ENCODE measurements at regions not wholly inside any gene's neighbourhood (a gene's known extent, or its start where the extent isn't known, plus 50 kb on each side); places are given as distances from the start of the nearest gene placed in this dataset.

DNA sequence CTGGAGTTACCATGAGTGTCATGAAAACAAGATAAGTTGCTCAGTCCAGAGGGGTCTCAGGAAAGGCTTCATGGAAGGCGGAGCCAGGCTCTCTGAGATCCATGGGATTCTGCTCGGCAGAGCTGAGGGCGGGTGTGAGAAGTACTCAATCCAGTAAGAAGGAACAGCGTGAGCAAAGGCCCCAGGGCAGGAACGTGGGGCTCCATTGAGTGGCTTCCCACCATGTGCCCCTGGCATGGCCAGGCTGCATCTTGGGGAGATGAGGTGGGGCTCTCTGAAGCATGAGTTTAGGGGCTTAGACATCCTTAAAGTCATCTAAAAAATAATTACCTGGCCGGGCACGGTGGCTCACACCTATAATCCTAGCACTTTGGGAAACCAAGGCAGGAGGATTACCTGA lies 58.0 kb downstream of the ARL6IP4 start:
- H3K4me1 Mint-ChIP-seq (ENCODE audit: low read depth): peaks cover 22% of the 10 kb centered on the region
- H3K27me3 Mint-ChIP-seq (ENCODE audit: low read depth): no peaks in the 10 kb centered on the region
- no peak overlapping the region for H3K4me3 Mint-ChIP-seq
- H3K27ac Mint-ChIP-seq: no peak overlapping the region
- H3K9me3 Mint-ChIP-seq: no peaks in the 10 kb centered on the region
- peaks cover 0 to 1% of the 10 kb centered on the region in 2 donors for H3K36me3 Mint-ChIP-seq (ENCODE audit: insufficient read depth in 2 of 2)
- DNase-seq (no peak), ATAC-seq (replicated peaks in 1 of 2) (no peak)

DNA sequence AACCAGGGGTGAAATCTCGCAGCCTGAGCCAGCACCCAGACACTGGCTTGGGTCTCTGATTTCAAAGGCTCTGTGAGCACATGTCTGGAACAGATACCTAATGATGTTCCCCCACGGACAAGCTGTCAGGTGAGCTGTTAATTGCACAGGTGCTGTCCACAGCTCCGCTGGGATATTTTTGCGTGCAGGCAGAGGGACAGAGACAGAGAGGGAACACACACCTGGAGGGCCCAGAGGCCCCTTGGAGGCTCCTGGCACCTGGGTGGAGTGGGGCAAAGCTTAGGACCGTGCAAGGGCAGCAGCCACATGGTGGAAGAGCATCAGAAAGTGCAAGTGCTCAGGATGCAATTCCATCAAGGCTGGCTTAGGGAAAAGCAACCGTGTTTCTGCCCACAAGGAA lies 57.3 kb downstream of the ARL6IP4 start:
- DNase-seq (no peak), ATAC-seq (replicated peaks in 1 of 2) (no peak)
- Mint-ChIP-seq H3K4me1 (ENCODE audit: low read depth) (peaks cover 24% of the 10 kb centered on the region), H3K4me3 (no peak overlapping the region), H3K27ac (no peak overlapping the region), H3K27me3 (ENCODE audit: low read depth) (no peaks in the 10 kb centered on the region), H3K36me3 (ENCODE audit: insufficient read depth in 2 of 2) (peaks cover 0 to 1% of the 10 kb centered on the region in 2 donors), H3K9me3 (no peaks in the 10 kb centered on the region)

DNA sequence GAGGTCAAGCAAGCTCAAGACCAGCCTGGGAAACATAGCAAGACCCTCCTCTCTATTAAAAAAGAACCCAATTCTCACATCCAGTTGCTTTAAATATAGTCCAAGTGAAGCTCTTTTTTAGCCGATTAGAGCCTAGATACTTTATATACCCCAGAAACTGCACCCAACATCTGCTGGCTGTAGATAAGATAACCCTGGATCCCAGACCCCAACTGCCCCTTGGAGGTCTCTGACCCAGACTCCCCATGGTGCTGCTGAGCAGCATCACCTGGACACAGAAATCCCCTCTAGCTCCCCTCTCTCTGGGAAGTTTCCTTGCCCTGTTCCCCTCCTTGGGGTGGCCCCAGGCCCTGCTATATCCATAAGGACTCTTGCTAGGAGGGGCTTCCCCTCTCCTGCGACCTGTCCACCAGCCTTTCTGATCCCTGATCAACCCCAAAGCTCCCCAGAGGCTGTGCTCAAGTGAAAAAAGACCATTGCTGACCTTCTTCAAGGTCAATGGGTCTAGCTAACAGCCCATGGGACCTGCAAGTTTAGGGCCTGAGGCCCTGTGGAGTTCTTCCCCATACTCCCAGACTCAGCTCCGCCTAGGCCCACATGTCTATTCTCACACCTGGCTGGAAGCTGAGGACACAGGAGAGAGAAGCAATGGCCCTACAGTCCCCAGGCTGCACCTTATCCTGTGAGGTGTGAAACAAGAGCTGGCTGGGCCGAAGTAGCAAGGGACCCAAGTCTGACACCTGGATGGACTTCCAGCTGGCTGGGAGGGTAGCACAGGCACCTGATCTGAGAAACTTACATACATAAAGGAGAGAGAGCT lies 56.2 kb downstream of the ARL6IP4 start:
- no peak for ATAC-seq (replicated peaks in 1 of 2)
- Mint-ChIP-seq H3K4me3 (no peak overlapping the region), H3K9me3 (no peaks in the 10 kb centered on the region), H3K27ac (no peak overlapping the region), H3K4me1 (ENCODE audit: low read depth) (peaks cover 25% of the 10 kb centered on the region), H3K27me3 (ENCODE audit: low read depth) (no peaks in the 10 kb centered on the region), H3K36me3 (ENCODE audit: insufficient read depth in 2 of 2) (peaks cover 0 to 1% of the 10 kb centered on the region in 2 donors)
- DNase-seq: no peak

DNA sequence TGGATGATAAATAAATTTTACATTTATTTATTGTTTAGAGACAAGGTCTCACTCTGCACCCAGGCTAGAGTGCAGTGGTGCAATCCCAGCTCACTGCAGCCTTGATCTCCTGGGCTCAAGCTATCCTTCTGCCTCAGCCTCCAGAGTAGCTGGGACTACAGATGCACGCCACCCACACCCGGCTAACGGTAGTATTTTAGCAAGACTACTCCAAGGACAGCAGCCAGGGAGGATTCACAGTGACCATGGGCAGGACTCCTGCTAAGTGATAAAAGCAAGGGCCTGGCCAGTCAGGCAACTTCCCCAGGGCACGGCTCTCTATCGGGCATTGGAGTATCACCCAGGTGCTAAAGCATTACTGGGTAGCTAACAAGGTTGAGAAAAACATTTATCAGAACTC lies 55.4 kb downstream of the ARL6IP4 start:
- H3K36me3 Mint-ChIP-seq (ENCODE audit: insufficient read depth in 2 of 2): peaks cover 0 to 1% of the 10 kb centered on the region in 2 donors
- no peaks in the 10 kb centered on the region for H3K27me3 Mint-ChIP-seq (ENCODE audit: low read depth)
- no peak overlapping the region for H3K4me3 Mint-ChIP-seq
- H3K4me1 Mint-ChIP-seq (ENCODE audit: low read depth): peaks cover 25% of the 10 kb centered on the region
- no peak overlapping the region for H3K27ac Mint-ChIP-seq
- DNase-seq: no peak
- H3K9me3 Mint-ChIP-seq: no peaks in the 10 kb centered on the region
- no peak for ATAC-seq (replicated peaks in 1 of 2)

DNA sequence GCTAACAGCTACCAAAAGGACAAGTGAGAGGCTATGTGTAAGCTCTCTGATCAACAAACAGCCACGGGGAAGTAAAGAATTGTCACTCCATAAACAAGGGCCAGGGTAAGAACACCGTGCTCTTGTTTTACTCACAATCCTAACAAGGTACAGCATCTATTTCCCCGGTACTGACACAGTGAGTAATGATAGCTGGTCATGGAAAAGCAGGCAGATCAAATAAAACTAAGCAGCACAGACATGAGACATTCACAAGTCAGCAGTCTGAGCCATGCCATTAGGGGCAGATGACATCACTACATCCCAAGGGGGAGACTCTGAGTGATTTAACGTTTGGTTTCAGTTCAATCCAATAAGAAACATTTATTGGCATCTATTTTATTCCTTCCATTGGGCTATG lies 54.4 kb downstream of the ARL6IP4 start:
- DNase-seq: no peak
- Mint-ChIP-seq H3K4me1 (ENCODE audit: low read depth) (peaks cover 25% of the 10 kb centered on the region), H3K27me3 (ENCODE audit: low read depth) (no peaks in the 10 kb centered on the region), H3K4me3 (no peak overlapping the region), H3K9me3 (no peaks in the 10 kb centered on the region), H3K27ac (no peak overlapping the region), H3K36me3 (ENCODE audit: insufficient read depth in 2 of 2) (peaks cover 0 to 1% of the 10 kb centered on the region in 2 donors)
- peak; percentile 77 to 87 for ATAC-seq (replicated peaks in 1 of 2)

DNA sequence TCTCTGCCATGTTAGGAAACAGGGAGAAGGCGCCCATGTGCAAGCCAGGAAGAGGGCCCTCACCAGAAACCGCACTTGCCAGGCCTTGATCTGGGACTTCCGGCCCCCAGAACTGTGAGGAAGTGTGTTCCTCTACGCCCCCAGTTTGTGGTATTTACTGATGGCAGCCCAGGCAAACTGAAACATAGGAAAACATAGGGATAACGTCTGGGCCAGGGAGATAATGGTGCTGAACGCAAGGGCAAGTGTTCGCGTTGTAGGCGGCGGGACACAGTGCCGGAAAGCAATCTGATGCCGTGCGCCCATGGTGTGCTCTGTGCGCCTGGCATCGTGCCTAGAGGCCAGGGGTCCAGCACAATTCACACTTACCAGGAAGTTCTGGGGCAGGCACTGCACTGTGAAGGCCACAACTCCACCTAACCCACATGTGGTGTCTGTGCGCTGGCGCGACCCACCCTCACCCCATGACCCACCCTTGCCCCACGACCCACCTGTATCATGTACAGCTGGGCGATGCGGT lies 53.6 kb downstream of the ARL6IP4 start:
- H3K36me3 Mint-ChIP-seq (ENCODE audit: insufficient read depth in 2 of 2): peaks cover 1 to 2% of the 10 kb centered on the region in 2 donors
- no peaks in the 10 kb centered on the region for H3K27me3 Mint-ChIP-seq (ENCODE audit: low read depth)
- peak overlapping the region; percentile 74 to 76 for H3K4me3 Mint-ChIP-seq
- ATAC-seq (replicated peaks in 1 of 2) (peak in 1 of 2 donors; percentile 19), DNase-seq (no peak)
- peaks cover 33% of the 10 kb centered on the region for H3K4me1 Mint-ChIP-seq (ENCODE audit: low read depth)
- no peaks in the 10 kb centered on the region for H3K9me3 Mint-ChIP-seq
- H3K27ac Mint-ChIP-seq: peak overlapping the region; percentile 91

DNA sequence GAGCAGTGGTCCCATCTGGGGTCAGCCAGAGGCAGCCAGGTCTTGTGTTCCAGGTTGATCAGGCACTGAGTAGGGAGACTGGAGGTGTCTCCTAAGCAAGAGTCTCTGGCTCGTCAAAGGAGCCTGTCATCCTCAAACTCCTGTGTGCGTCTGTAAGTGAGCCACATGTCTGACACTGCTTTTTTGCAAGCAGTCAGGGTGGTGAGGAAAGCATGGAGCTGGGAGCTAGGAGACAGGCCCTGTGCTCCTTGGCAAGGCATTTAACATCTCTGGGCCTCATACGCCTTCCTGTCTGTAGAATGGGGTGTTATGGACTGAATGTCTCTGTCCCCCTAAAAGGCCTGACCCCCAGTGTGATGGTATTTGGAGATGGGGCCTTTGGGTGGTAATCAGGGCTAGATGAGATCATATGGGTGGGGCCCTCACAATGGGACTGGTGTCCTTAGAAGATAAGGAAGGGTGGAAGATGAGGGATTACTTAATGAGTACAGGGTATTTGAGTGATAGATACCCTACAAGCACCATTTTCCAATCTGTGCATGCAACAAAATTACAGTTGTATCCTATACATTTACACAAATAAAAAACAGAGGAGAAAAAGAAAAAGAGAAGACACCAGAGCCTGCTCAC lies 53.0 kb downstream of the ARL6IP4 start:
- Mint-ChIP-seq H3K27ac (peak overlapping the region; percentile 91), H3K4me3 (peak overlapping the region; percentile 74 to 76), H3K9me3 (no peaks in the 10 kb centered on the region), H3K36me3 (ENCODE audit: insufficient read depth in 2 of 2) (peaks cover 1 to 2% of the 10 kb centered on the region in 2 donors), H3K4me1 (ENCODE audit: low read depth) (peaks cover 34% of the 10 kb centered on the region), H3K27me3 (ENCODE audit: low read depth) (no peaks in the 10 kb centered on the region)
- ATAC-seq (replicated peaks in 1 of 2): no peak
- no peak for DNase-seq

DNA sequence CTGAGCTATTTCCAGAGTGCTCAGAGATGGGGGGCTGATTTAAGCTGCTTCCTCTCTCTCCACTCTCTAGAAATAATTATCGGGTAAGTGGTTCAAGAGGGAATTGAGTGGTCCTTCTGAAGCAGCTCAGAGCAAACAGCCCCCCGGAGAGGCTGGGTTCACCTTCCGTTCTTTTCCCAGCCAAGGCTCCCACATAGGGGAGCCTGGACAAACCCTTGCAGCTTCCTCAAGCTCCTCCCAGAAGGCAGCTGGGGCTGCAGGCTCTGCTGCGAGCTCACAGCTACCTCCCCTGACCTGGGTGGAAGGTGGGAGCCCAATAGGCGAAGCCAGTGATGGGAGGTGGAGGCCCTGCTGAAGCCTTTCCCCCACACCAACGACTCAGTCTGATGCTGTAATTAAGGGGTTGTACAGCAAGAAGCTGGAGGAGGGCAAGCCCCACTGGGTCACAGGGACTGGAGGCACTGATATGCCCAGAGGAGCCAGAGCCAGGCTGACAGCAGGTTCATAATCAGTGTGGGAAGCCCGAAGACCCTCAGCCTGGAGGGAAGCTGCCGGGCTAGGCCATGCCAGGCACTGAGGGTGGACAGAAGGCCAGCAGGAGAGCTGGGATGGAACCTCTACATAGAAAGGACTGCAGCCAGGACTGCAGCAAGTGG lies 52.4 kb downstream of the ARL6IP4 start:
- DNase-seq (no peak), ATAC-seq (replicated peaks in 1 of 2) (no peak)
- H3K36me3 Mint-ChIP-seq (ENCODE audit: insufficient read depth in 2 of 2): peaks cover 1 to 2% of the 10 kb centered on the region in 2 donors
- H3K4me3 Mint-ChIP-seq: peak overlapping the region in 1 of 2 donors; percentile 76
- no peak overlapping the region for H3K27ac Mint-ChIP-seq
- no peaks in the 10 kb centered on the region for H3K9me3 Mint-ChIP-seq
- H3K27me3 Mint-ChIP-seq (ENCODE audit: low read depth): no peaks in the 10 kb centered on the region
- peaks cover 34% of the 10 kb centered on the region for H3K4me1 Mint-ChIP-seq (ENCODE audit: low read depth)

Measured in activated T-cell treated with anti-CD3 and anti-CD28 coated beads, Interleukin-2, amount 50 U/mL, for 72 hours (primary cell).